SKM-1 (cell line): ENCODE measurements at regions not wholly inside any gene's neighbourhood (a gene's known extent, or its start where the extent isn't known, plus 50 kb on each side); places are given as distances from the start of the nearest gene placed in this dataset.
A peak's percentile ranks its signal among the peaks of the same experiment; 100 is the strongest.
"Not testable (repeated sequence)": the region's sequence is repeated elsewhere in the genome, so short reads cannot be mapped to it uniquely, and the experiment has no call there.

ENCODE experiments used
- DNase-seq: peaks from one replicate; lab custom pipeline; 2025; ENCODE audit not compliant: unreplicated experiment; lab: John Stamatoyannopoulos, UW

- no peak for DNase-seq
These were observed 52.5 kb upstream of the VSTM5 start for GRCh38 chr11:93902921-93903320.

GRCh38 chr11:93903989-93904388 is 53.6 kb upstream of the VSTM5 start:
- DNase-seq = no peak

GRCh38 chr11:93904716-93905115 is 54.3 kb upstream of the VSTM5 start:
- DNase-seq = no peak

GRCh38 chr11:93905384-93905783 is 55.0 kb upstream of the VSTM5 start:
- no peak for DNase-seq

- DNase-seq = no peak
These were observed 56.1 kb upstream of the VSTM5 start for GRCh38 chr11:93906486-93906885.

- no peak for DNase-seq
These were observed 57.5 kb upstream of the VSTM5 start for GRCh38 chr11:93907901-93908300.

- no peak for DNase-seq
These were observed 58.3 kb upstream of the VSTM5 start for GRCh38 chr11:93908689-93909088.

GRCh38 chr11:93917673-93918072 is 67.3 kb upstream of the VSTM5 start:
- no peak for DNase-seq

GRCh38 chr11:93921695-93922468 is 71.5 kb upstream of the VSTM5 start:
- DNase-seq = peak; percentile 42

GRCh38 chr11:93922830-93923229 is 72.4 kb upstream of the VSTM5 start:
- DNase-seq = no peak

- DNase-seq = not testable (repeated sequence)
These were observed 75.7 kb upstream of the VSTM5 start for GRCh38 chr11:93926099-93926498.

- no peak for DNase-seq
These were observed 79.0 kb upstream of the VSTM5 start for GRCh38 chr11:93929407-93929806.

- no peak for DNase-seq
These were observed 82.8 kb upstream of the VSTM5 start for GRCh38 chr11:93933230-93933629.

GRCh38 chr11:93935826-93936225 is 85.3 kb upstream of the HEPHL1 start:
- DNase-seq = no peak

GRCh38 chr11:93936460-93936859 is 84.7 kb upstream of the HEPHL1 start:
- no peak for DNase-seq

- no peak for DNase-seq
These were observed 81.9 kb upstream of the HEPHL1 start for GRCh38 chr11:93939084-93939760.

GRCh38 chr11:93940395-93940794 is 80.8 kb upstream of the HEPHL1 start:
- DNase-seq = no peak

- no peak for DNase-seq
These were observed 79.0 kb upstream of the HEPHL1 start for GRCh38 chr11:93942176-93942575.

- no peak for DNase-seq
These were observed 75.6 kb upstream of the HEPHL1 start for GRCh38 chr11:93945596-93945995.

- DNase-seq = no peak
These were observed 68.9 kb upstream of the HEPHL1 start for GRCh38 chr11:93952082-93952780.

GRCh38 chr11:93957397-93957952 is 63.7 kb upstream of the HEPHL1 start:
- DNase-seq = no peak

GRCh38 chr11:93958991-93959390 is 62.2 kb upstream of the HEPHL1 start:
- no peak for DNase-seq
